ENCODE measurements at regions not wholly inside any gene's neighbourhood (a gene's known extent, or its start where the extent isn't known, plus 50 kb on each side); places are given as distances from the start of the nearest gene placed in this dataset.

DNA sequence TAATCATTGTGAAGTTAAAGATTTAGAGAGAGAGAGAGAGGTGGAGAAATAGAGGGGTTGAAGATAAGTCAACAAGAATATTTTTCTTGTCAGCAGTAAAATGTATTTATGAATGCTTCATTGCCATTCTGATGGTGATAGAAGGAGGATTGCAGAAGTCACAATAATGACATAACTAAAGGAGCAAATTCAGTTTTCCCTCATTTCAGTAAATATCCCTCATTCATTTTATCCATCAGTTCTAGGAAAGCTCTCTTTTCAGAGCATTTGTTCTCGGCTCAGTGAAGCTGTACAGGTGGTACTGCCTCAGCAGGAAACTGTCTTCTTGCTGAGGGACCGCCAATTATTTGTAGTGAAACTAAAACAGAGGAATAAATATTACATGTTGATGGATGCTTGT is 681.4 kb downstream of the CETN3 start:
- DNase-seq = no peak
- no peak overlapping the region for H2AK5ac ChIP-seq (ENCODE audit: low read depth, low read length)
- no peaks in the 10 kb centered on the region for H3K79me1 ChIP-seq (ENCODE audit: low read depth in 1 of 2, low read length in 2 of 2)
- dilution Hi-C loops (cut with HindIII; ENCODE audit: low sequenced_read_pairs, unreplicated experiment) (no loop called here), intact Hi-C loops (cut with micrococcal nuclease) (no loop called here), in situ Hi-C loops (cut with MboI; ENCODE audit: low sequenced_read_pairs) (no loop called here)
- no peak overlapping the region for H3K9ac ChIP-seq (ENCODE audit: low read depth, low read length)
- no peak overlapping the region for H2BK5ac ChIP-seq (ENCODE audit: low read depth, low read length, poor library complexity, severe bottlenecking)
- no peak overlapping the region for H4K8ac ChIP-seq (ENCODE audit: low read depth in 2 of 2, low read length in 2 of 2)
- H2BK20ac ChIP-seq (ENCODE audit: low read depth, low read length) = no peak overlapping the region
- H4K5ac ChIP-seq (ENCODE audit: low read depth, low read length) = no peak overlapping the region
- no peak overlapping the region for H3K4ac ChIP-seq (ENCODE audit: low read depth, low read length)
- POLR2A ChIA-PET (ENCODE audit: unreplicated experiment) = no interaction called here
- H3K4me1 ChIP-seq (ENCODE audit: control insufficient read depth, insufficient read depth, low read length) = no peaks in the 10 kb centered on the region
- no peaks in the 10 kb centered on the region for H4K20me1 ChIP-seq (ENCODE audit: insufficient read depth, low read length)
- no peak overlapping the region for H4K91ac ChIP-seq (ENCODE audit: insufficient read depth, low read depth, low read length)
- no peak overlapping the region for H3K4me2 ChIP-seq (ENCODE audit: low read depth, low read length)
- H2BK15ac ChIP-seq (ENCODE audit: low read depth, low read length) = no peak overlapping the region
- WGBS, 2 experiments (ENCODE audit: extremely low coverage in 2 of 2, insufficient read length in 1 of 2) = no CpG with 5 or more reads among the region's 2 CpGs
- no peaks in the 10 kb centered on the region for H3K9me1 ChIP-seq (ENCODE audit: insufficient read depth, low read length)
- TF ChIP-seq POLR2A (IDR thresholded peaks at IDR 0.05; ENCODE audit: low read depth, low read length) (no peak), MAZ (IDR thresholded peaks at IDR 0.05; ENCODE audit: borderline replicate concordance, low read depth, low read length) (no peak), BHLHE40 (IDR thresholded peaks at IDR 0.05; ENCODE audit: low read depth, low read length) (no peak), CEBPB (IDR thresholded peaks at IDR 0.05; ENCODE audit: low read depth, low read length) (no peak), RFX5 (IDR thresholded peaks at IDR 0.05; ENCODE audit: low read depth, low read length) (no peak), CHD1 (IDR thresholded peaks at IDR 0.05; ENCODE audit: low read depth, low read length) (no peak), RAD21 (IDR thresholded peaks at IDR 0.05; ENCODE audit: low read length) (no peak), MXI1 (IDR thresholded peaks at IDR 0.05; ENCODE audit: borderline replicate concordance, low read depth, low read length) (no peak), NFE2L2 (IDR thresholded peaks at IDR 0.05; ENCODE audit: low read depth, low read length) (no peak), FOS (IDR thresholded peaks at IDR 0.05; ENCODE audit: low read depth, low read length) (no peak), MAFK (IDR thresholded peaks at IDR 0.05; ENCODE audit: low read depth, low read length) (no peak)
- TF ChIP-seq, protein P1, sequence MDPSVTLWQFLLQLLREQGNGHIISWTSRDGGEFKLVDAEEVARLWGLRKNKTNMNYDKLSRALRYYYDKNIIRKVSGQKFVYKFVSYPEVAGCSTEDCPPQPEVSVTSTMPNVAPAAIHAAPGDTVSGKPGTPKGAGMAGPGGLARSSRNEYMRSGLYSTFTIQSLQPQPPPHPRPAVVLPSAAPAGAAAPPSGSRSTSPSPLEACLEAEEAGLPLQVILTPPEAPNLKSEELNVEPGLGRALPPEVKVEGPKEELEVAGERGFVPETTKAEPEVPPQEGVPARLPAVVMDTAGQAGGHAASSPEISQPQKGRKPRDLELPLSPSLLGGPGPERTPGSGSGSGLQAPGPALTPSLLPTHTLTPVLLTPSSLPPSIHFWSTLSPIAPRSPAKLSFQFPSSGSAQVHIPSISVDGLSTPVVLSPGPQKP (IDR thresholded peaks at IDR 0.05; ENCODE audit: borderline replicate concordance, low read depth, low read length) = no peak
- TF ChIP-seq, protein P2, sequence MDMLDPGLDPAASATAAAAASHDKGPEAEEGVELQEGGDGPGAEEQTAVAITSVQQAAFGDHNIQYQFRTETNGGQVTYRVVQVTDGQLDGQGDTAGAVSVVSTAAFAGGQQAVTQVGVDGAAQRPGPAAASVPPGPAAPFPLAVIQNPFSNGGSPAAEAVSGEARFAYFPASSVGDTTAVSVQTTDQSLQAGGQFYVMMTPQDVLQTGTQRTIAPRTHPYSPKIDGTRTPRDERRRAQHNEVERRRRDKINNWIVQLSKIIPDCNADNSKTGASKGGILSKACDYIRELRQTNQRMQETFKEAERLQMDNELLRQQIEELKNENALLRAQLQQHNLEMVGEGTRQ (IDR thresholded peaks at IDR 0.05; ENCODE audit: low read depth, low read length) = no peak
- TF ChIP-seq, protein P3, sequence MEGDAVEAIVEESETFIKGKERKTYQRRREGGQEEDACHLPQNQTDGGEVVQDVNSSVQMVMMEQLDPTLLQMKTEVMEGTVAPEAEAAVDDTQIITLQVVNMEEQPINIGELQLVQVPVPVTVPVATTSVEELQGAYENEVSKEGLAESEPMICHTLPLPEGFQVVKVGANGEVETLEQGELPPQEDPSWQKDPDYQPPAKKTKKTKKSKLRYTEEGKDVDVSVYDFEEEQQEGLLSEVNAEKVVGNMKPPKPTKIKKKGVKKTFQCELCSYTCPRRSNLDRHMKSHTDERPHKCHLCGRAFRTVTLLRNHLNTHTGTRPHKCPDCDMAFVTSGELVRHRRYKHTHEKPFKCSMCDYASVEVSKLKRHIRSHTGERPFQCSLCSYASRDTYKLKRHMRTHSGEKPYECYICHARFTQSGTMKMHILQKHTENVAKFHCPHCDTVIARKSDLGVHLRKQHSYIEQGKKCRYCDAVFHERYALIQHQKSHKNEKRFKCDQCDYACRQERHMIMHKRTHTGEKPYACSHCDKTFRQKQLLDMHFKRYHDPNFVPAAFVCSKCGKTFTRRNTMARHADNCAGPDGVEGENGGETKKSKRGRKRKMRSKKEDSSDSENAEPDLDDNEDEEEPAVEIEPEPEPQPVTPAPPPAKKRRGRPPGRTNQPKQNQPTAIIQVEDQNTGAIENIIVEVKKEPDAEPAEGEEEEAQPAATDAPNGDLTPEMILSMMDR (conservative IDR thresholded peaks at IDR 0.05; ENCODE audit: low read depth, low read length) = no peak
- no peak overlapping the region for H3K56ac ChIP-seq (ENCODE audit: extremely low read depth, insufficient read depth, low read length)
- no peaks in the 10 kb centered on the region for H3K27me3 ChIP-seq (ENCODE audit: control insufficient read depth, insufficient read depth, low read length)
- BruUV-seq (replicated peaks) = no TSS peak
- H3K4me3 ChIP-seq (ENCODE audit: insufficient read depth, low read depth, low read length) = no peak overlapping the region
- no peak overlapping the region for H3K18ac ChIP-seq (ENCODE audit: low read depth, low read length)
- no peak overlapping the region for H2BK120ac ChIP-seq (ENCODE audit: low read depth, low read length)
- no peak overlapping the region for H2AK9ac ChIP-seq (replicated peaks; ENCODE audit: low read depth, low read length, poor library complexity)
- CTCF ChIA-PET = no interaction called here
- H2AFZ ChIP-seq (replicated peaks; ENCODE audit: low read length, poor library complexity) = no peak overlapping the region
- no peak overlapping the region for H3K23ac ChIP-seq (ENCODE audit: low read depth, low read length)
- no peak for ATAC-seq (ENCODE audit: low read depth)
- H3K9me3 ChIP-seq (ENCODE audit: control insufficient read depth, insufficient read depth, low read length) = no peaks in the 10 kb centered on the region
- no peak overlapping the region for H3K27ac ChIP-seq (ENCODE audit: insufficient read depth, low read length)
- no peak overlapping the region for H3K14ac ChIP-seq (replicated peaks; ENCODE audit: low read depth, low read length)
- H3K36me3 ChIP-seq (ENCODE audit: control insufficient read depth, insufficient read depth, low read length) = no peaks in the 10 kb centered on the region
